HG03196 (cell line): ENCODE measurements at regions not wholly inside any gene's neighbourhood (a gene's known extent, or its start where the extent isn't known, plus 50 kb on each side); places are given as distances from the start of the nearest gene placed in this dataset.

Experiments used
- ATAC-seq: cut with Tn5 transposase; IDR thresholded peaks from one replicate; pipeline ENCODE4 v1.9.1; 2021; ENCODE audit not compliant: unreplicated experiment

- no peak for ATAC-seq
Measured at GRCh38 chr3:127033171-127033570, 50.3 kb downstream of the PLXNA1 start.

- no peak for ATAC-seq
Measured at GRCh38 chr3:127033786-127034185, 50.9 kb downstream of the PLXNA1 start.

GRCh38 chr3:127034195-127034989 lies 51.5 kb downstream of the PLXNA1 start:
- no peak for ATAC-seq

- no peak for ATAC-seq
Measured at GRCh38 chr3:127034990-127035652, 52.2 kb downstream of the PLXNA1 start.

DNA sequence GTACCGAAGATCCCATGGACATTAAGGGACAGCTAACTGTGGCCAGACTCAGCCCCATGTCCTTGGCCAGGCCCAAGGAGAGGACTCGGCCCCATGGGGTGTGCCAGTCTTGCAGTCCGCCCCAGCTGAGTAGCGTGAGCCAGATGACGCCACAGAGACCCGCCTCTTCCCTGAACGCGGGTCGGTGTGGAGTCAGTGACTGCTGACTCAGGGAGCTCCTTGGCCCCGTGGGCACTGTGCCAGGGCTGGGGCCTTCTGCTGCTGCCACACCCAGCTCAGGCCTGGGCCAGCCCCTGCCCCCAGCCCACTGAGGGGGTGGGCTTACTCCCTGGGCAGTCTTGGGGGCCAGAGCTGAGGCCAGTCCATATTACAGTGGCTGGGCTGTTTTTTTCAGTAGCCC lies 52.8 kb downstream of the PLXNA1 start:
- no peak for ATAC-seq

- ATAC-seq: no peak
Measured at GRCh38 chr3:127036209-127037020, 53.5 kb downstream of the PLXNA1 start.

DNA sequence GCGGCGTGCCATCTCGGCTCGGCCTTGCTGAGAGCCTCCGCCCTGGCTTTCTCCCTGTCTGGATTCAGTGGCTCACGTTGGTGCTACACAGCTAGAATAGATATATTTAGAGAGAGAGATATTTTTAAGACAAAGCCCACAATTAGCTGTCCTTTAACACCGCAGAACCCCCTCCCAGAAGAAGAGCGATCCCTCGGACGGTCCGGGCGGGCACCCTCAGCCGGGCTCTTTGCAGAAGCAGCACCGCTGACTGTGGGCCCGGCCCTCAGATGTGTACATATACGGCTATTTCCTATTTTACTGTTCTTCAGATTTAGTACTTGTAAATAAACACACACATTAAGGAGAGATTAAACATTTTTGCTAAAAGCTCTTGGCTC lies 54.1 kb downstream of the PLXNA1 start:
- no peak for ATAC-seq

GRCh38 chr3:127037418-127037841 lies 54.5 kb downstream of the PLXNA1 start:
- ATAC-seq: no peak

DNA sequence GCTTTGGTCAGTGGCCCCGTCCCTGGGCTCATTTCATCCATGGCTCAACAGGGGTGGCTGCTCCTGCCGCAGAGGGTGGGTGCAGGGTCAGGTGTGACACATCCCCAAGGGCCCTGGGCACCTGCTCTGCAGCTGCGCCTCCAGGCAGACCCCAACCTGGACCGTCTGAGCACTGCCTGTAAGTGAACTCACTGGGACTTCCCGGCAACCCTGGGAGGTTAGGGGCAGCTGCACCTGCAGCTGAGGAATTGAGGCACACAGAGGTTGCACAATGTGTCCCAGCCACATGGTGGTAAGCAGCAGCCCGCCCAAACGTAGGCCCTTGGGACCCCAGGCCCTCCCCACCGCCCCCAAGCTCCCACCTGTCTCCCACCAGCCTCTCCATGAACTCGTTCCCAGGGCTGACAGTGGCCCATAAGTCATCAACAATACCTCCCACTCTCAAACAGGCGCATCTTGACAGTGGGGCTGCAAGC lies 55.1 kb downstream of the PLXNA1 start:
- no peak for ATAC-seq

- no peak for ATAC-seq
Measured at GRCh38 chr3:127038466-127038865, 55.6 kb downstream of the PLXNA1 start.

GRCh38 chr3:127038923-127039581 lies 56.1 kb downstream of the PLXNA1 start:
- no peak for ATAC-seq

- no peak for ATAC-seq
Measured at GRCh38 chr3:127039719-127040118, 56.8 kb downstream of the PLXNA1 start.

DNA sequence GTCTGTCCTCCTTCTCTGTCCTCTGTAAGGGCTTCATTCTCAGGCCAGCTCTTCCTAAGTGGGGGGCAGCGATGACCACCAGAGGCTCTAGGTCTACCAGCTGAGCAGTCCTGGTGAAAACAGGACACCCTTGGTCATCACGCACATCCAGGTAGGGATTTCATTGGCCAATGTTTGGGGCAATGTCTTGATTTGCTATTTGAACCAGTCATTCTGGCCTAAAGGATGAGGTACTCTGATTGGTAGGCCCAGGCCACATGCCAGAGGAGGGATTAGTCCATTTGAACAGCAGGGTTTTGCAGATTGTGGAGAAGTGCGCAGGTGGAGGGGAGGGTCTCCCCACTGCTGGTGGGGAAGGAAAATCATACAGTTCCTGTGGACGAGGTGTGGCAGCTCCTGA lies 57.3 kb downstream of the PLXNA1 start:
- ATAC-seq: no peak

GRCh38 chr3:127041264-127041820 lies 58.4 kb downstream of the PLXNA1 start:
- ATAC-seq: no peak

GRCh38 chr3:127041933-127042332 lies 59.0 kb downstream of the PLXNA1 start:
- no peak for ATAC-seq

- ATAC-seq: no peak
Measured at GRCh38 chr3:127042634-127043033, 59.7 kb downstream of the PLXNA1 start.

DNA sequence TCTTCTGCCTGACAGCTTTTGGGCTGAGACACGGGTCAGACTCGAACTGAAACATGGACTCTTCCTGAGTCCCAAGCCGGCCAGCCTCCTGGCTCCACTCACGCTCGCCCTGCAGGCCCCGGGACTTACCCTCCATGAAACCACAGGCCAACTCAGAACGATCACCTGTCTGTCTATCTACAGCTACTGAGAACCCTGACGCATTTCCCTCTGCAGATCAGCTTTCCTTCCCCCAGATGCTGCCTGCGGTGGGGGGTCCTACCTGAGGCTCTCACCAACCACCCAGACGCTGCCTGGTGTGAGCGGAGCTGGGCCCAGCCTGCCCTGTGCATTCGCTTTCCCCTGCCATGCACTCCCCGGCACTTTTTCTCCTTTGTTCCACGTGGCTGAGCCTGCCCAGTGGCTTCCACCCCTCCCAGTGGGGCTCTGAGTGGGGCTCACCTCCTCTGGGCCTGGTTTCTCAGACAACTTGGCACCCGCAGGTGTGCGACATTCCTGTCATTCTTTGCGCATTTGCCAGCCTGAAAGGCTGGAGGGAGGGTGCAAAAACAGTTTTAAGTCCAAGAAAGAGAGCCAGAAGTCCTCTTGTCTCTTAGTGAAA lies 60.2 kb downstream of the PLXNA1 start:
- no peak for ATAC-seq

DNA sequence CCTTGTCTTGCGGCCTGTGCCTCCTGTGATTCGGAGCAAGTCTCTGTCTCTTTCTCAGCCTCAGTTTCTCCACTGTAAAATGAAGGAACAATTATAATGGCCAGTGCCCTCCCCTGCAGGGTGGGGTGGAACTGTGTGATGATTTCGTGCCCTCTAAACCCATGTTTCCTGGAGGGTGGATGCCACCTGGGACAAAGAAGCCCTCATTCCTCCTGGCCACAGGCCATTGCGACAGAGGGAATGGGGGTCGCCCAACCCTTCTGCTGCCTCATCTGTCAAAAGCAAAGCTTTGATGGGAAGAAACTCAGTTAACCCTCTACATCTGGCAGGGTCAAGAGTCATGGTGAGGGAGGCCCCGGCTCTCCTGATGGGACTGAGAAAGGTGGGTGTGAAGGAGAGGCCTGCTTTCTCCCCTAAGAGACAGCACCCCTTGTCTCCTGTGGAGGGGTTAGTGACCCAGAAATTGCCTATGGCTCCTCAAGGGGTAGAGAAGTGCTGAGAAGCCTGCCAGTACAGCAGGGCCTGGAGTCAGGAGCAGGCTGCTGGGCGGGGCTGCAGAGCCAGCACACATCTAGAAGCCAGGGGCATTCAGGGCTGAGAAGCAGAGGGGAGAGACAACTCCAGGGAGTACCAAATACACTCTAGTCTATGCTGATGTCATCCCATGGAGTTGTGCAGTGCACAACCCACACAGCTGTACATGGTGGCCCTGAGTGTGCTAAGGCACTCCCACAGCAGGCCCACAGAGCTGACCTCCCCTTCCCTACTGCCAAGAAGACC lies 61.0 kb downstream of the PLXNA1 start:
- no peak for ATAC-seq

DNA sequence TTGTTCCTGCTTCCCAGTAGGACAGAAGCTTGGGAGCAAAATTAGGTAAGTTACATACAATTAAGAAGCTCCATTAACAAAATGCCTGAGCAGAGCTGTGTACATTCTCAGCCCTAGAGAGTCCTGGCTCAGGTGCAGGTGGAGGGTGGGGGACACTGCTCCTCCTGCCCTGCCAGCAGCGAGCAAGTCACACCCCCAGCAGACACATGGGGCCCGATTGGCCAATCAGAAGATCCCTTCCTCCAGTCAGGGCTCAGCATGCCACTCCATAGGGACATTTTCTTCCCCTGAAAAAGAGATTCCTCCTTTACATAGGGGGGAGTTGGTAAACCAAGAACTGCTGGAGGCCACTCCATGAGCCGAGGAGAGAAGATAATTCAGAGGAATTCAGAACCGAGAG lies 62.1 kb downstream of the PLXNA1 start:
- no peak for ATAC-seq
